ENCODE measurements at regions not wholly inside any gene's neighbourhood (a gene's known extent, or its start where the extent isn't known, plus 50 kb on each side); places are given as distances from the start of the nearest gene placed in this dataset.
"Not testable (repeated sequence)": the region's sequence is repeated elsewhere in the genome, so short reads cannot be mapped to it uniquely, and the experiment has no call there.

DNA sequence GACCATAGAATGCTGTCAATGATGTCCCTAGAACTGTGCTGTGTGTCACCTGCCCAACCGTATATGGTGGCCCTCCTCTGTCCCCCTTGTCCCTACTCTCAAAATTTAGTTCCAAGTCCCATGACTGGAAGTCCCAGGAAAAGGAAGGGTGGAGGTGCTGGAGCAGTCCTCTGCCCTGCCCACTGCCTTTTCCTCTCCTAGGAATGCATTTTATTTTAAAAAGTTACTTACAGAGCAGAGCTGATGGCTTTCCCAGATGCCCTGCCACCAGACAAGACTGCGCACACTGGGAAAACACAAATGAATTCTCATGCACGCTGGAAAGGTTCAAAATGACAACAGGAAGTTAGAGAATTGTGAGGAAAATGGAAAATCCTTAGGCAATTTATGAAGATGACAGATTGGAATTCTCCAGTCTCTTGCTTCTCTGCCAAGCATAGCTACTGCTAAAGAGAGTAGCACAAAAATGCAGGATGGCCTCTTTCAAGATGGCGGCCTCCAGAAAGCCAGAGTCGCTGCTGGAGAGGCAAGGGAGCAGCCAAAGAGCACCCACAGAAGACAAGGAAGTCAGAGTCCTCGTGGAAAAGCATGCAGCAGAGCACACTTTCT is 117.1 kb upstream of the TSC22D1 start:
- DNase-seq (ENCODE audit: low spot score): no peak
- H3K27ac ChIP-seq: no peak overlapping the region
- POLR2A ChIA-PET (ENCODE audit: low non-redundant PET): no interaction called here
- TF ChIP-seq, protein P1, sequence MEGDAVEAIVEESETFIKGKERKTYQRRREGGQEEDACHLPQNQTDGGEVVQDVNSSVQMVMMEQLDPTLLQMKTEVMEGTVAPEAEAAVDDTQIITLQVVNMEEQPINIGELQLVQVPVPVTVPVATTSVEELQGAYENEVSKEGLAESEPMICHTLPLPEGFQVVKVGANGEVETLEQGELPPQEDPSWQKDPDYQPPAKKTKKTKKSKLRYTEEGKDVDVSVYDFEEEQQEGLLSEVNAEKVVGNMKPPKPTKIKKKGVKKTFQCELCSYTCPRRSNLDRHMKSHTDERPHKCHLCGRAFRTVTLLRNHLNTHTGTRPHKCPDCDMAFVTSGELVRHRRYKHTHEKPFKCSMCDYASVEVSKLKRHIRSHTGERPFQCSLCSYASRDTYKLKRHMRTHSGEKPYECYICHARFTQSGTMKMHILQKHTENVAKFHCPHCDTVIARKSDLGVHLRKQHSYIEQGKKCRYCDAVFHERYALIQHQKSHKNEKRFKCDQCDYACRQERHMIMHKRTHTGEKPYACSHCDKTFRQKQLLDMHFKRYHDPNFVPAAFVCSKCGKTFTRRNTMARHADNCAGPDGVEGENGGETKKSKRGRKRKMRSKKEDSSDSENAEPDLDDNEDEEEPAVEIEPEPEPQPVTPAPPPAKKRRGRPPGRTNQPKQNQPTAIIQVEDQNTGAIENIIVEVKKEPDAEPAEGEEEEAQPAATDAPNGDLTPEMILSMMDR (conservative IDR thresholded peaks at IDR 0.05; ENCODE audit: low read depth): no peak
- CTCF ChIA-PET: no interaction called here

DNA sequence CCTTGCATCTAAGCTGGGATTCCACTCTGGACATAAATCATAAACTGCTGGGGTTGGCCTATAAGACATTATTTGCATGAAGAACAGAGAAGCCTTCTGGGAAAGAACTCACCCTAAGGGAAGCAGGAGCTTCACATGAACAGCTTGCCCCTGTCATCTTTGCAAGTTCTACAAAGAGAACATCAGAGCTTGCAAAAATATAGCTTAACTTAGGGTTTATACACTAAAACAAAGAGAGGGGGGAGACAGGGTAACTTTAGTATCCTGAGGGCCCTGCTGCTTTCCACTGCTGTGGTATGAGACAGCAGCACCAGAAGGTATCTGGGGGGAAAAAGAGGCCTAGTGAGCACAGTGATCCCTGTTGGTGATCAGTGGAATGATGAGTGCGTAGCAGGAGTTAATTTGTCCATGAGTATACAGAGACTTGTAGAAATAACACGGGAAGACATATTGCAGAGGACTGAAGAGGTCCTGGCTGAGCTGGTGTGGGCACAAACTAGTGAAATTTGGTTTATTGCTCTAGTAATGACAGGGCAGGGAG is 116.1 kb upstream of the TSC22D1 start:
- TF ChIP-seq, protein P1 (conservative IDR thresholded peaks at IDR 0.05; ENCODE audit: low read depth): no peak
- ChIA-PET POLR2A (ENCODE audit: low non-redundant PET) (no interaction called here), CTCF (interaction anchor here (0.6 to 1.0 kb wide), 2 partner anchors 136 to 277 kb away, joined by 4 to 6 read pairs; no protein-coding TSS in a partner anchor)
- DNase-seq (ENCODE audit: low spot score): no peak
- H3K27ac ChIP-seq: no peak overlapping the region

DNA sequence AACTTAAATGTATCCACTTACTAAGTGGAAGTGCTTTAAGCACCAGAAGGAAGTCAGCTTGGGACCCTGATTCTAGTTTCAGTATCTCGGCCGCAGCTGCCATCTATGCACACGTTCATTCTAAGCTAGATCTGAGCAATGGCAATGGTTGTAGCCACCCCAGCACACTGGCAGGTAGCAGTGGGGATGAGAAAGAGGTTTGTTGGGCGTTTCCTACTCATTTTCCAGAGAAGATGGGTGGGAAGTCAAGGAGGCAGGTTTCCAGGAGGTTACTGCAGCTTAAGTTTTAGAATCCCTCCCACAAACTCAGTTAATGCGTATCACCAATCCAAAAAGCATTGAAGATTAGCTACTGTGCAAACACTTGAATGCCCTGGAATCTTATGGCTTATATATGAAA is 114.2 kb upstream of the TSC22D1 start:
- H3K27ac ChIP-seq: no peak overlapping the region
- TF ChIP-seq, protein P1 (conservative IDR thresholded peaks at IDR 0.05; ENCODE audit: low read depth): no peak
- no peak for DNase-seq (ENCODE audit: low spot score)
- ChIA-PET POLR2A (ENCODE audit: low non-redundant PET) (no interaction called here), CTCF (interaction anchor here (0.6 to 0.7 kb wide), 2 partner anchors 9 to 21 kb away, joined by 3 read pairs; no protein-coding TSS in a partner anchor)

DNA sequence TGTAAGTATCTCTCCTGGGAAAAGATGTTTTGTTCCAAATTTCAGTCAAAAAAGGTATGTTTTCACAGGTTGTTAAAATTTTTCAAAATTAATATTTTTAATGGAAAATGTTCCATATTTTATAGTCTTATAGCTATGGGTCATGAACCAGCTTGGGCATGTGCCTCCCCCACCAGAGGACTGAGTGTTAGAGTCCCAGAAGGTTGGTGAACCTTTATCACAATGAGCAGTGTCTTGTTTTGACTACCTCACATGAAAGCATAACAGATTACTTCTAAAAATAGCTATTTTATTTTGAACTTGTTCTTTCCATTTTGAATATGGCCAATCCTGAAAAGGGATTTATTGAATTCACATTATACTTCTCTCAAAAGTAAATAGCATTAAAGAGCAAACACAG is 112.5 kb upstream of the TSC22D1 start:
- TF ChIP-seq, protein P1 (conservative IDR thresholded peaks at IDR 0.05; ENCODE audit: low read depth): no peak
- CTCF ChIA-PET: no interaction called here
- POLR2A ChIA-PET (ENCODE audit: low non-redundant PET): no interaction called here
- DNase-seq (ENCODE audit: low spot score): no peak
- H3K27ac ChIP-seq: no peak overlapping the region

DNA sequence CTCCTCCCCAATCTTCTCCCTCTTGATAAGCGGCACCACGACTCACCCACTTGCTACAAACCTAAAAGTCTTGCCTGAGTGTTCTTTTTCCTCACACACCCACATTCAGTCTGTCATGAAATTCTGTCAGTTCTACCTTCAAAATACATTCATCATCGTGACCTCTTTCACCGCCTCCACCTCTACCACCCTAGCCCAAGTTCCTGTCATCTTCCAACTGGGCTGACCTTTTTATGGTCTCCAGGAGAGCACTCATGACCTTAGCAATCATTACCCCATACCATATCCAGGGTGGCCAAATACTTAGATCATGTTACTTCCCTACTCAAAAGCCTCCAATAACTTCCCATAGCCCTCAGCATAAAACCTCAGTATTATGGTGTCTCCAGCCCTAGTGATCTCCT is 110.4 kb upstream of the TSC22D1 start:
- H3K27ac ChIP-seq: no peak overlapping the region
- TF ChIP-seq, protein P1 (conservative IDR thresholded peaks at IDR 0.05; ENCODE audit: low read depth): no peak
- ChIA-PET CTCF (no interaction called here), POLR2A (ENCODE audit: low non-redundant PET) (no interaction called here)
- no peak for DNase-seq (ENCODE audit: low spot score)

DNA sequence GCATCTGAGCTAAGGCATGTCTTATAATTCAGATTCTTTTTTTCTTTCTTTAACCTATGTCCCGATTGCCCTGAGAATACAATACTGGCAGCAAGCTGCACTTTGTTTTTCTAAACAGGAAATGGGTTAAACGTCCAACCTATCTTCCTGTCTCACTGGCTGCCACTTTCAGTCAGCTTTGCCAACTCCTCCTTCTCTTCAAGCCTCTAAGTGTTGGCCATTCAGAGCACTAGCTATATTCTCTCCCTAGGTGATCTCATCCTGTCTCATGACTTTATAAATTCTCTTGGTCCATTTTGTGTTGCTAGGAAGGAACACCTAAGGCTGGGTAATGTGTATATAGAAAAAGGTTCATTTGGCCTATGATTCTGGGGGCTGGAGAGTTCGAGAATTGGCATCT is 109.5 kb upstream of the TSC22D1 start:
- CTCF ChIA-PET: no interaction called here
- no peak for DNase-seq (ENCODE audit: low spot score)

DNA sequence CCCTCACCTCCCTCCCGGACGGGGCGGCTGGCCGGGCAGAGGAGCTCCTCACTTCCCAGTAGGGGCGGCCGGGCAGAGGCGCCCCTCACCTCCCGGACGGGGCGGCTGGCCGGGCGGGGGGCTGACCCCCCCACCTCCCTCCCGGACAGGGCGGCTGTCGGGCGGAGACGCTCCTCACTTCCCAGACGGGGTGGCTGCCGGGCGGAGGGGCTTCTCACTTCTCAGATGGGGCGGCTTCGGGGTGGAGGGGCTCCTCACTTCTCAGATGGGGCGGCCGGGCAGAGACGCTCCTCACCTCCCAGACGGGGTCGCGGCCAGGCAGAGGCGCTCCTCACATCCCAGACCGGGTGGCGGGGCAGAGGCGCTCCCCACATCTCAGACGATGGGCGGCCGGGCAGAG is 106.3 kb upstream of the TSC22D1 start:
- H3K27ac ChIP-seq; DNase-seq (ENCODE audit: low spot score); CTCF ChIA-PET; POLR2A ChIA-PET (ENCODE audit: low non-redundant PET): not testable (repeated sequence)

More for the DNA sequence above, 109.5 kb upstream of the TSC22D1 start:
- POLR2A ChIA-PET (ENCODE audit: low non-redundant PET): no interaction called here
- H3K27ac ChIP-seq: no peak overlapping the region
- TF ChIP-seq, protein P1 (conservative IDR thresholded peaks at IDR 0.05; ENCODE audit: low read depth): no peak
